ENCODE measurements at regions not wholly inside any gene's neighbourhood (a gene's known extent, or its start where the extent isn't known, plus 50 kb on each side); places are given as distances from the start of the nearest gene placed in this dataset.

DNA sequence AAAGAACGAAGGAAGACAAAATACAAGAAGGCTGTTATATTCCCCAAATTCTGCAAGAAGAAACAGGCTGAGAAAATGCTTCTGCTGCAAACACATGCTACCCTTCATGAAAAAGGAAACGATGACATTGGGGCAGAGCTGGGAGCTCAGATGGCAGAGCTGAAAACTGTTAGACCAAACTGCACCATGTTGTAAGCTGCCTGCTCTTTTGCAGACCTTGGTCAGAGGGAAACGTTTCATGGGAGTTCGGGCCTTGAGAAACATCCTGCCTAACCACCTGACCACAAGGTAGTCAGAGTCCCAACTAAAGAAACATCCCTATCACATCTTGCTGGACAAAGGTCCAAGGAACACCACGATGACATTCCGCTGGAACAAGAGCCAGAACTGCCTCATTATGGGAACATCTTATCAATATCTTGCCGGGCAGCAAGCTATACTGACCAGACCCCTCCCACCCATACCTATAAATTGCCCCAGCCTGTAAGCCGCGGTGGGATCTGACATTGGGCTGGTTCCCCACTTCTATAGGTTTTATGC is 110.7 kb upstream of the CTSC start:
- Histone ChIP-seq H3K4me1 (no peaks in the 10 kb centered on the region), H3K9me3 (no peaks in the 10 kb centered on the region), H3K36me3 (ENCODE audit: low read depth, missing control alignments) (no peaks in the 10 kb centered on the region), H3K27ac (no peak overlapping the region), H3K27me3 (no peaks in the 10 kb centered on the region), H3K4me3 (no peak overlapping the region)
- intact Hi-C loops (cut with DNase I; ENCODE audit: low total_unique reads): no loop called here
- 43 to 49% methylated on average over 9 of the region's 9 CpGs for WGBS, 2 donors
- no peak for DNase-seq
- TF ChIP-seq POLR2A (IDR thresholded peaks at IDR 0.05): no peak

DNA sequence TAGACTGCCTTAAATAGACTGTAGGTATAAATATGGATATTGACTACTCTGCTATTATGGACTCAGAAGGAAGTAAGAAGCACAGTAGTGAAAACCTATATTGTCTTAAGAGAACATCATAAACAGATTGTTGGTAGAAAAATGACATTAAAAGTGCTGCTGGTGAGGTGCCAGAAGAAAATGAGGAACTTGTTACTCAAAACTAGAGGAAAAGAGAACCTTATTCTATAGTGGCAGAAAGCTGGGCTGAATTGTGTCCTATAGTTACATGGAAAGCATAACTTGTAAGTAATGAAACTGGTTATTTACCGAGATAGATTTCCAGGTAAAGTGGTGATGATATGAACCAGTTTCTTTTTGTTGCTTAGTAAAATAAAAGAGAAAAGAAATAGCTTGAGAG is 109.7 kb upstream of the CTSC start:
- intact Hi-C loops (cut with DNase I; ENCODE audit: low total_unique reads): no loop called here
- WGBS, 2 donors: 74 to 83% methylated on average over 1 of the region's 1 CpG

DNA sequence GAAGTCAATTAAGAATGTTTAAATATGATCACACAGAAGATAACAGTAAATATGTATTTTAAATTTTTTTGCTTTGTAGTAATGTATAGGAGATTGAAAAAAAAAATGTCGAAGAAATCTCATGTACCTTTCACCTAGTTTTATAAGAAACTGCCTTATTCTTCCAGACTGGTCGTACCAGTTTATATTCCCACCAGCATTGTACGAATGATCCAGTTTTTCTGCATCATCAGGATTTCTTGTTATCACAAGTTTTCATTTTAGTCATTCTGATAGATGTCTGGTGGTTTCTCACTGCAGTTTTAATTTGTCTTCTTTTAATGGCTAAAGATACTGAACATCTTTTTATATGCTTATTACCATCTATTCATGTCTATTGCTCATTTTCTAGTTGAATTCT is 101.8 kb upstream of the CTSC start:
- intact Hi-C loops (cut with DNase I; ENCODE audit: low total_unique reads): no loop called here
- WGBS, 2 donors: 82 to 89% methylated on average over 3 of the region's 3 CpGs

More for the DNA sequence above, 109.7 kb upstream of the CTSC start:
- no peak overlapping the region for H3K27ac ChIP-seq
- no peaks in the 10 kb centered on the region for H3K27me3 ChIP-seq
- no peaks in the 10 kb centered on the region for H3K9me3 ChIP-seq
- H3K36me3 ChIP-seq (ENCODE audit: low read depth, missing control alignments): no peaks in the 10 kb centered on the region
- H3K4me3 ChIP-seq: no peak overlapping the region
- no peak for DNase-seq
- TF ChIP-seq, protein P1, sequence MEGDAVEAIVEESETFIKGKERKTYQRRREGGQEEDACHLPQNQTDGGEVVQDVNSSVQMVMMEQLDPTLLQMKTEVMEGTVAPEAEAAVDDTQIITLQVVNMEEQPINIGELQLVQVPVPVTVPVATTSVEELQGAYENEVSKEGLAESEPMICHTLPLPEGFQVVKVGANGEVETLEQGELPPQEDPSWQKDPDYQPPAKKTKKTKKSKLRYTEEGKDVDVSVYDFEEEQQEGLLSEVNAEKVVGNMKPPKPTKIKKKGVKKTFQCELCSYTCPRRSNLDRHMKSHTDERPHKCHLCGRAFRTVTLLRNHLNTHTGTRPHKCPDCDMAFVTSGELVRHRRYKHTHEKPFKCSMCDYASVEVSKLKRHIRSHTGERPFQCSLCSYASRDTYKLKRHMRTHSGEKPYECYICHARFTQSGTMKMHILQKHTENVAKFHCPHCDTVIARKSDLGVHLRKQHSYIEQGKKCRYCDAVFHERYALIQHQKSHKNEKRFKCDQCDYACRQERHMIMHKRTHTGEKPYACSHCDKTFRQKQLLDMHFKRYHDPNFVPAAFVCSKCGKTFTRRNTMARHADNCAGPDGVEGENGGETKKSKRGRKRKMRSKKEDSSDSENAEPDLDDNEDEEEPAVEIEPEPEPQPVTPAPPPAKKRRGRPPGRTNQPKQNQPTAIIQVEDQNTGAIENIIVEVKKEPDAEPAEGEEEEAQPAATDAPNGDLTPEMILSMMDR (IDR thresholded peaks at IDR 0.05): no peak
- no peak for TF ChIP-seq POLR2A (IDR thresholded peaks at IDR 0.05)
- H3K4me1 ChIP-seq: no peaks in the 10 kb centered on the region

DNA sequence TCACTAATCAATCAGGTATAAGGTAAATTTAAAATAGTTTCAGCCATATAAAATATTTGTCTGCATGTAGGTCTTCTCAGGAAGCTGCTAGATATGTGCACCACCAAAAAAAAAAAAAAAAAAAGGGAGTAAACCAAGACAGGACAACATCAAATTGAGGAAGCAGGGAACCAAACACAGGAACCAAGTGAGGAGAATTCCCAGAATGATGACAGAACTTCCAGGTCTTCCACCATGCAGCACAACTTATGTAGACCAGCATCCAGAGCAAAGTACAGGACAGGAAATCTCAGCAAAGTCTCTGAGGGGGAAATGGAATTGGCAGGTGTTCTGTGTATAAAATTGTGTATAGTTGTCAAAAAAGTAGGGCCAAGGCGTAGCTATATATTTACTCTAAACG is 101.2 kb upstream of the CTSC start:
- TF ChIP-seq, protein P1 (IDR thresholded peaks at IDR 0.05): no peak
- no peak for TF ChIP-seq POLR2A (IDR thresholded peaks at IDR 0.05)
- intact Hi-C loops (cut with DNase I; ENCODE audit: low total_unique reads): no loop called here
- DNase-seq: no peak
- Histone ChIP-seq H3K36me3 (ENCODE audit: low read depth, missing control alignments) (no peaks in the 10 kb centered on the region), H3K4me3 (no peak overlapping the region), H3K9me3 (no peaks in the 10 kb centered on the region), H3K4me1 (no peaks in the 10 kb centered on the region), H3K27me3 (no peaks in the 10 kb centered on the region), H3K27ac (no peak overlapping the region)
- 84 to 88% methylated on average over 2 of the region's 2 CpGs for WGBS, 2 donors

More for the DNA sequence above, 101.8 kb upstream of the CTSC start:
- Histone ChIP-seq H3K4me1 (no peaks in the 10 kb centered on the region), H3K4me3 (no peak overlapping the region), H3K27me3 (no peaks in the 10 kb centered on the region), H3K27ac (no peak overlapping the region), H3K36me3 (ENCODE audit: low read depth, missing control alignments) (no peaks in the 10 kb centered on the region), H3K9me3 (no peaks in the 10 kb centered on the region)
- TF ChIP-seq, protein P1 (IDR thresholded peaks at IDR 0.05): no peak
- no peak for TF ChIP-seq POLR2A (IDR thresholded peaks at IDR 0.05)
- DNase-seq: no peak

DNA sequence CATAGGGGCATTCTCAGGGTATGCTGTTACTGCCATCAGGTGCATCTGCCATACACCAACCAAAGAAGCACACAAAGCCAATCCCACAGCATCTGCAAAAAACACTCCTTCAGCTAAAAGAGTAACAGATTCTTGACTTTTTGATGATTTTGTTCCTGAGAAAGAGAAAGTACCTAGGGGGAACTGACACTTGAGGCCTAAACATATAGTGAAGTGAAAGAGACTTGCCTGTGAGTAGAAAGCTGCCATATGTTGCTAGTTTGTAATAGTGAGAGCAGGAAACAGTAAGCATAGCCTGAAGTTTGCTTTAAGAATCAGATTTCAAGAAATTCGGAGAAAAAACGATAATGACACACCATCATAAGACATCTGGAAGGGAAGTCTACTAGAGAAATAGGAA is 97.9 kb upstream of the CTSC start:
- 85 to 86% methylated on average over 2 of the region's 2 CpGs for WGBS, 2 donors

More for the DNA sequence above, 97.9 kb upstream of the CTSC start:
- Histone ChIP-seq H3K4me3 (no peak overlapping the region), H3K4me1 (no peaks in the 10 kb centered on the region), H3K27me3 (no peaks in the 10 kb centered on the region), H3K36me3 (ENCODE audit: low read depth, missing control alignments) (no peaks in the 10 kb centered on the region), H3K9me3 (no peaks in the 10 kb centered on the region), H3K27ac (no peak overlapping the region)
- TF ChIP-seq, protein P1 (IDR thresholded peaks at IDR 0.05): no peak
- no peak for TF ChIP-seq POLR2A (IDR thresholded peaks at IDR 0.05)
- intact Hi-C loops (cut with DNase I; ENCODE audit: low total_unique reads): no loop called here
- DNase-seq: no peak

Data from testis (tissue), 2 donors.